Large intestine (tissue), 3 donors: ENCODE measurements at regions not wholly inside any gene's neighbourhood (a gene's known extent, or its start where the extent isn't known, plus 50 kb on each side); places are given as distances from the start of the nearest gene placed in this dataset.

Experiments
- DNase-seq, 2 donors: peaks; one replicate each; pipeline versions ENCODE4 v3.0.0 to v3.0.0-alpha.2; 2013
- H3K27ac ChIP-seq: one replicate; pipeline ENCODE4 v1.5.1; 2013; ENCODE audit warnings: low read length
- H3K27me3 ChIP-seq: 2 replicates; pipeline ENCODE4 v1.6.1; 2013; ENCODE audit warnings: low read length; ENCODE audit not compliant: control insufficient read depth, insufficient read depth
- H3K36me3 ChIP-seq: 2 replicates; pipeline ENCODE4 v1.6.1; 2013; ENCODE audit warnings: low read length; ENCODE audit not compliant: control insufficient read depth, insufficient read depth
- H3K4me1 ChIP-seq: one replicate; pipeline ENCODE4 v1.6.1; 2013; ENCODE audit warnings: low read length; ENCODE audit not compliant: control insufficient read depth, insufficient read depth
- H3K4me3 ChIP-seq: one replicate; pipeline ENCODE4 v1.5.1; 2013; ENCODE audit warnings: low read length
- H3K9me3 ChIP-seq: one replicate; pipeline ENCODE4 v1.6.1; 2013; ENCODE audit warnings: mild to moderate bottlenecking, low read depth, low read length, moderate library complexity; ENCODE audit not compliant: control insufficient read depth
- WGBS: methylation state at CpG from one replicate; pipeline ENCODE4 v1.1.5; 2013; ENCODE audit warnings: low lambda C conversion rate; ENCODE audit not compliant: insufficient coverage; 5-methylcytosine and 5-hydroxymethylcytosine counted together

DNA sequence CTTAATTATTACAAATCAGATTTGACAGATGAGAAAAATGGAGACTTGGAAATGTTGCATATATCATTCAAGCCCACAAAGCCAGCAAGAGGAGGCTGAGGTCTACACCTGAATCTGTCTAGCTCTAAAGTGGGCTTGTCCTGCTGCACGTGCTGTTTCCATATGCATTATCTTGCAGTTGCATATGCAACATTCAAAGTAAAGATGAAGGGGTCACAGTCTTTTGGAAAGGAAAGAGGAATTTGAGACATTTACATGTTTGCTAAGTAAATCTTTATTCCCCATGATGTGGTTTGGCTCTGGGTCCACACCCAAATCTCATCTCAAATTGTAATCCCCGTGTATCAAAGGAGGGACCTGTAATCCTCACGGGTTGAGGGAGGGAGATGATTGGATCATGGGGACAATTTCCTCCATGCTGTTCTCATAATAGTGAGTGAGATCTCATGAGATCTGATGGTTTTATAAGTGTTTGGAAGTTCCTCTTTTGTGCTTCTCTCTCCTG is 98.3 kb downstream of the BACH1 start:
- H3K4me1 ChIP-seq = no peaks in the 10 kb centered on the region
- DNase-seq = no peak
- peaks cover 4% of the 10 kb centered on the region for H3K9me3 ChIP-seq
- WGBS = no CpG with 5 or more reads among the region's 3 CpGs
- H3K27me3 ChIP-seq = no peaks in the 10 kb centered on the region
- H3K36me3 ChIP-seq = no peaks in the 10 kb centered on the region
- H3K4me3 ChIP-seq = no peak overlapping the region
- no peak overlapping the region for H3K27ac ChIP-seq

DNA sequence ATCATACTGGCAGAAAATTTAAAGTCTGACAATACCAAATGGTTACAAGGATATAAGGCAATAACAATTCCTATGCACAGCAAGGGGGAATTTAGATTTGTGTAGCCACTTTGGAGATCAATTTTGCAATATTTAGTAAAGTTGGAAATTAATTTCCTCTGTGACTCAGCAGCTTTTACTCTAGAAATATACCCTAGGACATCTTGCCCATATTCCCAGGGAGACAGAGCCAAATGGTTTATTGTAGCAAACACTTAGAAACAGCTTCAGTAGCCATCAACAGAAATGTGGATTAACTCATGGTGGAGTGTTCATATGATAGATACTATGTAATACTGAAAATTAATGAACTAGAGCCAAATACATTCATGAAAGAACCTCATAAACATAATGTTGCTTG is 104.6 kb downstream of the BACH1 start:
- no peaks in the 10 kb centered on the region for H3K27me3 ChIP-seq
- H3K27ac ChIP-seq = no peak overlapping the region
- peaks cover 4% of the 10 kb centered on the region for H3K9me3 ChIP-seq
- no peak overlapping the region for H3K4me3 ChIP-seq
- DNase-seq = no peak
- H3K4me1 ChIP-seq = no peaks in the 10 kb centered on the region
- H3K36me3 ChIP-seq = no peaks in the 10 kb centered on the region

DNA sequence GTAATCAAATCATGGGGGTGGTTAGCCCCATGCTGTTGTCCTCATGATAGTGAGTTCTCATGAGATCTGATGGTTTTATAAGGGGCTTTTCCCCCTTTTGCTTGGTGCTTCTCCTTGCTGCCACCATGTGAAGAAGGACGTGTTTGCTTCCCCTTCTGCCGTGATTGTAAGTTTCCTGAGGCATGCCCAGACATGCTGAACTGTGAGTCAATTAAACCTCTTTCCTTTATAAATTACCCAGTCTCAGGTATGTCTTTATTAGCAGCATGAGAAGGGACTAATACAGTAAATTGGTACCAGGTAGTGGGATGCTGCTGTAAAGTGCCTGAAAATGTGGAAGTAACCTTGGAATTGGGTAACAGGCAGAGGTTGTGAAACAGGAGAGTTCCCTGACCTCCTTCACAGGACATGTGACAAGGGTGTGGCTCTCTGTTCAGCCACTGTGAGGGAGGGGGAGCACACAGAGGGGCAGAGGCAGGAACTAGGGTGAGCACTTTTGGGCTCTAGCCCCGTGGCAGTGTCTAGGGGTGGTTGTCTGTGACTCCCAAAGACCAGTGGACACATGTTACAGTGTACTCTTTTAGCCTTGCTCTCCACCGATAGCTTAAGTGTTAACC is 105.3 kb downstream of the BACH1 start:
- DNase-seq = peak in 1 of 2 donors; percentile 10
- H3K27me3 ChIP-seq = no peaks in the 10 kb centered on the region
- WGBS = no CpG with 5 or more reads among the region's 4 CpGs

DNA sequence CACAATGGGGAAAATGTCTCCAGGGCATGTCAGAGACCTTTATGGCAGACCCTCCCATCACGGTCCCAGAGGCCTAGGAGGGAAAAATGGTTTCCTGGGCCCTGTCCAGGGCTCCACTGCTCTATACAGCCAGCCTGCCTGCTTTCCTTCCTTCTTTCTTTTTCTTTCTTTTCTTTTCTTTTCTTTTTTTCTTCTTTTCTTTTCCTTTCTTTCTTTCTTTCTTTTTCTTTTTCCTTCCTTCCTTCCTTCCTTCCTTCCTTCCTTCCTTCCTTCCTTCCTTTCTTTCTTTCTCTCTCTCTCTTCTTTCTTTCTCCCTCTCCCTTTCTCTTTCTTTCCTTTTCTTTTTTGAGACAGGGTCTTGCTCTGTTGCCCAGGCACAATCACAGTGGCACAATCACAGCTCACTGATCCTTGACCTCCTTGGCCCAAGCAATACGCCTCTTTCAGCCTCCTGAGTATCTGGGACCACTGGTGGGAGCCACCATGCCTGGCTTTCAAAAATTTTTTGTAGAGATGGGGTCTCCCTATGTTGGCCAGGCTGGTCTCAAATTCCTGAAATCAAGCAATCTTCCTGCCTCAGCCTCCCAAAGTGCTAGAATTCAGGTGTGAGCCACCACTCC is 106.9 kb downstream of the BACH1 start:
- 100% methylated on average over 1 of the region's 2 CpGs for WGBS
- DNase-seq = no peak
- Histone ChIP-seq H3K4me1 (no peaks in the 10 kb centered on the region), H3K9me3 (peaks cover 4% of the 10 kb centered on the region), H3K4me3 (no peak overlapping the region), H3K27ac (no peak overlapping the region), H3K36me3 (no peaks in the 10 kb centered on the region), H3K27me3 (no peaks in the 10 kb centered on the region)

More for the DNA sequence above, 105.3 kb downstream of the BACH1 start:
- Histone ChIP-seq H3K9me3 (peaks cover 4% of the 10 kb centered on the region), H3K4me3 (no peak overlapping the region), H3K27ac (no peak overlapping the region), H3K36me3 (no peaks in the 10 kb centered on the region), H3K4me1 (no peaks in the 10 kb centered on the region)

DNA sequence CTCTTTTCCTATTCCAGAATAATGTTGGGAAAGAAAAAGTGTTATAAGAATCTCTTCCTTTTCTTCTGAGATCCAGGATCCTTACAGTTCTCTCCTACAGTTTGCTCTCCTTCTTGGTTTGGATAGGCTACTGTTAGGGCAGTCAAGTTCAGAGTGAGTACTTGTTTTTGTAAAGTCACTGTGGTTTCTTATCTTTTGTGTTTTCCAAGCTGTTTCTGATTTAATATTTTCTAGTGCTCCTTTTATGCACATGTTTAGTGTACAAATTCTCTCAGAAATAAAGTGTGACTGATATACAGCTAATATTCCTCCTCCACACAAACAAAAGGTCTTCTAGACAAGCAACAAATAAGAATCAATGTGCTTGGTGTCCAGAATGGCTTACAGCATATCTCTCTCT is 107.7 kb downstream of the BACH1 start:
- Histone ChIP-seq H3K4me1 (no peaks in the 10 kb centered on the region), H3K9me3 (peaks cover 4% of the 10 kb centered on the region), H3K4me3 (no peak overlapping the region), H3K27ac (no peak overlapping the region), H3K36me3 (no peaks in the 10 kb centered on the region), H3K27me3 (no peaks in the 10 kb centered on the region)
- no peak for DNase-seq

DNA sequence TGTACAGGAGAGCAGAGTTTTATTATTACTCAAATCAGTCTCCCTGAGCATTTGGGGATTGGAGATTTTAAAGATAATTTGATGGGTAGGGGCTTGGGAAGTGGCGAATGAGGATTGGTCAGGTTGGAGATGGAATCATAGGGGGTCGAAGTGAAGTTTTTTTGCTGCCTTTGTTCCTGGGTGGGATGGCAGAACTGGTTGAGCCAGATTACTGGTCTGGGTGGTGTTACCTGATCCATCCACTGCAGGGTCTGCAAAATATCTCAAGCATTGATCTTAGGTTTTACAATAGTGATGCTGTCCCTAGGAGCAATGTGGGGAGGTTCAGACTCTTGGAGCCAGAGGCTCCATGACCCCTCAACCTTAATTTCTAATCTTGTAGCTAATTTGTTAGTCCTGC is 108.8 kb downstream of the BACH1 start:
- Histone ChIP-seq H3K36me3 (no peaks in the 10 kb centered on the region), H3K27ac (no peak overlapping the region), H3K4me1 (no peaks in the 10 kb centered on the region), H3K4me3 (no peak overlapping the region), H3K27me3 (no peaks in the 10 kb centered on the region), H3K9me3 (peaks cover 4% of the 10 kb centered on the region)
- no peak for DNase-seq
- WGBS = no CpG with 5 or more reads among the region's 2 CpGs

DNA sequence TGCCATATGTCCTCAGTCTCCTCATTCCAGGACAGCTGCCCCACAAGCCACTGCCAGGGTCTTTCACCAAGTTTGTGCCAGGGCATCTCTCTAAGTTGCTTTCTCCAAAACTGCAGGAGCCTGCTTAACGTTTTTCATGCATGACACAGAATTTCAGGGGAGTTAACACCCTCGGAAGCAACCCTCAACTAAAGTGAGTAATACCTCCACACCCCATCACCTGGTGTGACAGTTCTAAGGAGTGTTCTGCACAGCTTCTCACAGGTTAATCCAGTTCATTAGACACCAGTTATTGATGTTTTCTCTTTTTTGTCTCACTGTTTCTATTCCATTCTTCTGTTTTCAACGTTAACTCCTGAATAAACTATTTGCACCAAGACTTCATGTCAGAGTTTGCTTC is 115.0 kb downstream of the BACH1 start:
- Histone ChIP-seq H3K27ac (no peak overlapping the region), H3K4me3 (no peak overlapping the region), H3K27me3 (no peaks in the 10 kb centered on the region), H3K9me3 (no peaks in the 10 kb centered on the region), H3K36me3 (no peaks in the 10 kb centered on the region), H3K4me1 (no peaks in the 10 kb centered on the region)
- DNase-seq = no peak
- WGBS = 67% methylated on average over 2 of the region's 3 CpGs

DNA sequence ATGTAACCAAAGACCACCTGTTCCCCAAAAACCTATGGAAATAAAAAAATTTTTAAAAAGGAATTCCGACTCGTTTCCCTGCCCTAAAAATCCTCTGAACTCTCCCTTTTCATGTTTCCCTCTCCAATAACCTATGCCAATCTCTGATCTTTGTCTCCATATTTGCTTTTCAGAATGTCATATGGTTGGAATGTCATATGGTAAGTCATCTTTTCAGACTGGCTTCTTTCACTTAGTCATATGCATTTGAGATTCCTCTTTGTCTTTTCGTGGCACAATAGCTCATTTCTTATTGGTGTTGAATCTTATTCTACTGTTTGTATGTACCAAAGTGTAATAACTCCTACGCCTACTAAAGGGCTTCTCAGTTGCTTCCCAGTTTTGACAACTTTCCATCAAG is 117.5 kb downstream of the BACH1 start:
- DNase-seq = no peak
- Histone ChIP-seq H3K27me3 (no peaks in the 10 kb centered on the region), H3K9me3 (no peaks in the 10 kb centered on the region), H3K4me1 (no peaks in the 10 kb centered on the region), H3K27ac (no peak overlapping the region), H3K4me3 (no peak overlapping the region), H3K36me3 (no peaks in the 10 kb centered on the region)
- WGBS = no CpG with 5 or more reads among the region's 4 CpGs

DNA sequence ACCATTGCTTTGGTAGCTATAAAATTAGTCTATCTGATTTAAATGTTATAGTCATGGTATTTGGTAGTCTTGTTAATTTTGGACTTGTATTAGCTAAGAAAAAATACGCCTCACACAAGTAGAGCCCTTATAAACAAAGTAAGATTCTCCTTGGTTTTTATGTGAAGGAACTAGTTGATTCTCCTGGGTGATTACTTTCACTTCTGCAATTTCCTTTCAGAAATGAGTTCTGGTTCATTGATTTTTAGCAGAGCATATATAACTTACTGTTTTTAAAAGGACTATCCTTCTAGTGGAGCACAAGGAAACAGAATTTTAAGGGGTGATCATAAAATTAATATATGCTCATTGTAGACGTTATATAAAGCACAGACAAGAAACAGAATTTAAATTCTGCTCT is 120.1 kb downstream of the BACH1 start:
- H3K36me3 ChIP-seq = no peaks in the 10 kb centered on the region
- no peak overlapping the region for H3K4me3 ChIP-seq
- 100% methylated on average over 1 of the region's 2 CpGs for WGBS
- DNase-seq = no peak
- H3K27me3 ChIP-seq = no peaks in the 10 kb centered on the region
- no peak overlapping the region for H3K27ac ChIP-seq
- H3K9me3 ChIP-seq = no peaks in the 10 kb centered on the region
- no peaks in the 10 kb centered on the region for H3K4me1 ChIP-seq

DNA sequence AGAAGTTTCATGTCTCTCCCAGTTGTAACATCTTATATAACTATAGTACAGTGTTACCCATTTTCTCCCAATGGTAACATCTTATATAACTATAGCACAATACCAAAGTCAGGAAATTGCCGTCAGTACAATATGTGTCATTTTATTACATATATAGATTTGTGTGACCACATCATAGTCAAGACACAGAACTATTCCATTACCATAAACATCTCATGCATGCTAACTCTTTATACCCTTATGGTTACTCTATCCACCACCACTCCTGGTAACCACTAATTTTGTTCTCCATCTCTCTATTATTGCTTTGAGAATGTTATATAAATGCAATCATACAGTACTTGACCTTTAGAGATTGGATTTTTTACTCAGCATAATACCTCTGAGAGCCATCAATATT is 120.7 kb downstream of the BACH1 start:
- Histone ChIP-seq H3K27ac (no peak overlapping the region), H3K36me3 (no peaks in the 10 kb centered on the region), H3K4me1 (no peaks in the 10 kb centered on the region), H3K27me3 (no peaks in the 10 kb centered on the region), H3K4me3 (no peak overlapping the region), H3K9me3 (no peaks in the 10 kb centered on the region)
- no peak for DNase-seq
- no CpG with 5 or more reads among the region's 1 CpG for WGBS
